ENCODE measurements at regions not wholly inside any gene's neighbourhood (a gene's known extent, or its start where the extent isn't known, plus 50 kb on each side); places are given as distances from the start of the nearest gene placed in this dataset.

GRCh38 chr2:78290581-78291214 is 734.8 kb upstream of the REG3G start:
- TF ChIP-seq CTCF (IDR thresholded peaks at IDR 0.05) (no peak), ZFX (IDR thresholded peaks at IDR 0.05; ENCODE audit: borderline replicate concordance) (no peak)
